GM12864 (cell line): ENCODE measurements at regions not wholly inside any gene's neighbourhood (a gene's known extent, or its start where the extent isn't known, plus 50 kb on each side); places are given as distances from the start of the nearest gene placed in this dataset.

ENCODE experiments used
- DNase-seq: peaks from one replicate; pipeline ENCODE4 v3.0.0-alpha.2; 2011; ENCODE audit warnings: low read depth
- H3K4me3 ChIP-seq: 2 replicates; pipeline ENCODE4 v1.5.1; 2011; ENCODE audit warnings: mild to moderate bottlenecking, low read depth, low read length, control low read depth
- CTCF ChIP-seq: IDR thresholded peaks from 2 replicates; pipeline ENCODE4 v1.5.1; 2011; ENCODE audit warnings: low read depth, mild to moderate bottlenecking, moderate library complexity, low read length, control low read depth, inconsistent platforms; ENCODE audit errors: missing control alignments

DNA sequence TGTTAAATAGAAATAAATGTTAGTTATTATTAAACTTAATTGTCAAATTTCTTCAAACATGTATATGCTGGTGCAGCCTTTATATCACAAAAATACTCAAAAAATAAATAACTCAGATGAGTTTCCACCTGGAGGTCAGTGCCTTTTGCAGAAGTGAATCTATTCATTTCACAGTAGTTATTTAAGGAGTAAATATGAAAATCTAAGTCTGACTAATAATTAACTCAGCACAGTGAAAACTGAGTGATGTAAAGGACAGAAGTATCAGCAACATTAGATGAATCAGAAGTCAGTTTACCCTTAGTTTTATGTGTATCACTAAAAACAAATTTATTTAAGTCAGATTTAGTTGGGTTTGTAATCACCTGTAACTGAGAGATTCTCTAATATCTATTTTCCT is 2135.4 kb downstream of the MRPL39 start:
- no peak for DNase-seq
- no peak for TF ChIP-seq CTCF
- H3K4me3 ChIP-seq: no peak overlapping the region

GRCh38 chr21:23463365-23463764 is 2143.9 kb downstream of the MRPL39 start:
- H3K4me3 ChIP-seq: no peak overlapping the region
- TF ChIP-seq CTCF: no peak
- no peak for DNase-seq

GRCh38 chr21:23455676-23456075 is 2151.6 kb downstream of the MRPL39 start:
- TF ChIP-seq CTCF: no peak
- H3K4me3 ChIP-seq: no peak overlapping the region
- no peak for DNase-seq

DNA sequence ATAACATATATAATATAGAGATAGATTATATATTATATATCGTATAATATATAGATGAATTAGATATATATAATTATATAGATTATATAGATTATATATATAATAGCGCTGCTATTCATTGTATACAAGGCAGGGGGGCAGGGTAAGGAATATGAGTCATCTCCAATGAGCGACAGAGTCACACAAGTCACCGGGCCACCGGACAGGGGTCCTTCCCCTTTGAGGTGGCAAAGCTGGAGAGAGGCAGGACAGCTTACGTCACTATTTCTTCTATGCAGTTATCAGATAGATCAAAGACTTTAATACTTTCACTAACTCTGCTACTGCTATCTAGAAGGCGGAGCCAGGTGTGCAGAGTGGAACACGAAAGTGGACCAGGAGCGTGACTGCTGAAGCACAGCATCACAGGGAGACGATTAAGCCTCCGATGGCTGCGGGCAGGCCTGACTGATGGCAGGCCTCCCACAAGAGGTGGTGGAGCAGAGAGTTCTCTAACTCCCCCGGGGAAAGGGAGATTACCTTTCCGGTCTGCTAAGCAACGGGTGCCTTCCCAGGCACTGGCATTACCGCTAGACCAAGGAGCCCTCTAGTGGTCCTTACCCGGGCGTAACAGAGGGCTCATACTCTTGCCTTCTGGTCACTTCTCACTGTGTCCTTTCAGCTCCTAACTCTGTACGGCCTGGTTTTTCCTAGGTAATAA is 2154.7 kb downstream of the MRPL39 start:
- TF ChIP-seq CTCF: no peak
- no peak for DNase-seq
- H3K4me3 ChIP-seq: no peak overlapping the region

- no peak for TF ChIP-seq CTCF
- no peak overlapping the region for H3K4me3 ChIP-seq
- no peak for DNase-seq
Observed at GRCh38 chr21:23445307-23445706, 2162.0 kb downstream of the MRPL39 start.

DNA sequence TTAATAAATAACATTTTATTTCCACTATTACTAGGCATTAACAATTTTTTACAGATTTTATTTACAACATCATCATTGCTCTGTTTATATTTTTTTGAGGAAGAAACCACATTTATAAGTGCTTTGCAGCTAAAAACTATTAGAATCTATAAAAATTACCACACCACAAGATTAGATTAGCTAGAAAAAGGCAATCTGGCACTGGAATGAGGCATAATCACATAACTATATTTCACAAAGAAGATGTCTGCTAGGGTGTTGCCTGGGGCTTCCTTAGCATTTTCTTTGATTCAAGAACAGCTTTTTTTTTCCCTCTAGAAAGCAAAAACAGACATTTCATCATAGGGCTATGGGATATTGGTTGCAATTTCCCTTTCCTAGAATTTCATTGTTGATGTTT is 2169.2 kb downstream of the MRPL39 start:
- no peak for TF ChIP-seq CTCF
- H3K4me3 ChIP-seq: no peak overlapping the region
- DNase-seq: no peak

DNA sequence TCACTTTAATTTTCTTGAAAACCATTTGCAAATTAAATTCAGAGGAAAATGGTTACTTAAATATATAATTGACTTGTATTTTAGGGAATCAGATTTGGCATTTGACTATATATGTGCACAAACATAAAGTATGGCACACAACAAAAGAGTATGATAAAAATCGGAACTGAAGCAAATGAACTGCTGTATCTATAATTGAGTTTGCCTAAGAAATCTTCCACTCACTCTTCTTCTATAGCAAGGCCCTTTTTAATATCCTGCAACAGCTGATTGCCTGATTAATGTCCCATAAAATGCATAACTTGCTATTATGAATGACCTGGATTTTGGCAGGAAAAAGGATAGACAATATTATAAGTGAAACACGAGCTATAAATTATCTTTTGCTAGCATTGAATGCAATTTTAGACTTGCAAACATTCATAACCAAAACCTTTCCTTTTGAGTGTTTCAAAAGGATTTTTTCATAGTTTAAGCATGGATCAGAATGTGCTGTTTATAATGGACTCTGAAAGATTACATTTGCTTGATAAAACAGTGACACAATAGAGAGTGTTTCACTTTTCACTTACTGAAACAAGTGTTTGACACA is 2204.3 kb downstream of the MRPL39 start:
- H3K4me3 ChIP-seq: no peak overlapping the region
- TF ChIP-seq CTCF: no peak
- no peak for DNase-seq
